Endodermal cell (in vitro differentiated cells): ENCODE measurements at regions not wholly inside any gene's neighbourhood (a gene's known extent, or its start where the extent isn't known, plus 50 kb on each side); places are given as distances from the start of the nearest gene placed in this dataset.
"Not testable (repeated sequence)": the region's sequence is repeated elsewhere in the genome, so short reads cannot be mapped to it uniquely, and the experiment has no call there.

Experiments
- DNase-seq: peaks from one replicate; pipeline ENCODE4 v3.0.0-alpha.2; 2017
- H3K27ac ChIP-seq: 2 replicates; pipeline ENCODE4 v1.5.1; 2013; ENCODE audit warnings: mild to moderate bottlenecking, low read depth, low read length, moderate library complexity
- H3K27me3 ChIP-seq: 2 replicates; pipeline ENCODE4 v1.6.1; 2013; ENCODE audit warnings: mild to moderate bottlenecking, low read length, moderate library complexity; ENCODE audit not compliant: insufficient read depth, control insufficient read depth, poor library complexity, severe bottlenecking
- H3K36me3 ChIP-seq: 2 replicates; pipeline ENCODE4 v1.7.0; 2013; ENCODE audit warnings: mild to moderate bottlenecking, low read length, moderate library complexity; ENCODE audit not compliant: control insufficient read depth, insufficient read depth
- H3K4me1 ChIP-seq: one replicate; pipeline ENCODE4 v1.7.0; 2013; ENCODE audit warnings: low read length; ENCODE audit not compliant: control insufficient read depth, insufficient read depth
- H3K4me3 ChIP-seq: 2 replicates; pipeline ENCODE4 v1.5.1; 2013; ENCODE audit warnings: mild to moderate bottlenecking, low read length, moderate library complexity
- H3K9ac ChIP-seq: 2 replicates; pipeline ENCODE4 v1.6.1; 2013; ENCODE audit warnings: mild to moderate bottlenecking, low read length, moderate library complexity; ENCODE audit not compliant: poor library complexity, severe bottlenecking; ENCODE audit errors: extremely low read depth
- H3K9me3 ChIP-seq: 2 replicates; pipeline ENCODE4 v1.6.1; 2013; ENCODE audit warnings: mild to moderate bottlenecking, low read length, moderate library complexity; ENCODE audit not compliant: control insufficient read depth
- H3K27ac Mint-ChIP-seq: 2 replicates; pipeline ENCODE4 v1.8.0; 2020; ENCODE audit warnings: mixed read lengths
- H3K27me3 Mint-ChIP-seq: 2 replicates; pipeline ENCODE4 v1.8.0; 2021; ENCODE audit warnings: mild to moderate bottlenecking, mixed read lengths; ENCODE audit not compliant: insufficient read depth
- H3K36me3 Mint-ChIP-seq: 2 replicates; pipeline ENCODE4 v1.8.0; 2020; ENCODE audit warnings: low read depth, mixed read lengths
- H3K4me1 Mint-ChIP-seq: 2 replicates; pipeline ENCODE4 v1.8.0; 2020; ENCODE audit warnings: mixed read lengths
- H3K4me3 Mint-ChIP-seq: 2 replicates; pipeline ENCODE4 v1.8.0; 2020; ENCODE audit warnings: mild to moderate bottlenecking, moderate library complexity, mixed read lengths
- H3K9me3 Mint-ChIP-seq: 2 replicates; pipeline ENCODE4 v1.8.0; 2020; ENCODE audit warnings: mild to moderate bottlenecking, mixed read lengths
- CTCF ChIP-seq: fragments of 200-600 bp; sonication (generic); conservative IDR thresholded peaks from 2 replicates; pipeline ENCODE4 v1.5.0; 2021; ENCODE audit warnings: antibody characterized with exemption, mild to moderate bottlenecking
- WGBS, 2 experiments: methylation state at CpG; one replicate each; pipeline versions ENCODE4 v1.1.5 to v1.1.7; 2013; ENCODE audit warnings: missing lambda C conversion rate in 2 of 2, mixed read lengths in 1 of 2; ENCODE audit not compliant: insufficient coverage in 1 of 2, insufficient read length in 1 of 2; 5-methylcytosine and 5-hydroxymethylcytosine counted together

- no peak for DNase-seq
- Mint-ChIP-seq H3K27ac (no peak overlapping the region), H3K9me3 (peaks cover 19% of the 10 kb centered on the region), H3K27me3 (peaks cover 3% of the 10 kb centered on the region), H3K36me3 (peaks cover 4% of the 10 kb centered on the region), H3K4me1 (peaks cover 6% of the 10 kb centered on the region), H3K4me3 (no peak overlapping the region)
- TF ChIP-seq CTCF, result no peak
- no peaks in the 10 kb centered on the region for H3K27me3 ChIP-seq
- peaks cover 11% of the 10 kb centered on the region for H3K9me3 ChIP-seq
- H3K36me3 ChIP-seq, result no peaks in the 10 kb centered on the region
- H3K4me1 ChIP-seq, result no peaks in the 10 kb centered on the region
- H3K27ac ChIP-seq, result no peak overlapping the region
- WGBS, 2 experiments, result 92 to 94% methylated on average over 2 of the region's 2 CpGs
- H3K4me3 ChIP-seq, result no peak overlapping the region
- no peak overlapping the region for H3K9ac ChIP-seq
Observed at GRCh38 chr2:44071454-44072046, 75.8 kb upstream of the LRPPRC start.

DNA sequence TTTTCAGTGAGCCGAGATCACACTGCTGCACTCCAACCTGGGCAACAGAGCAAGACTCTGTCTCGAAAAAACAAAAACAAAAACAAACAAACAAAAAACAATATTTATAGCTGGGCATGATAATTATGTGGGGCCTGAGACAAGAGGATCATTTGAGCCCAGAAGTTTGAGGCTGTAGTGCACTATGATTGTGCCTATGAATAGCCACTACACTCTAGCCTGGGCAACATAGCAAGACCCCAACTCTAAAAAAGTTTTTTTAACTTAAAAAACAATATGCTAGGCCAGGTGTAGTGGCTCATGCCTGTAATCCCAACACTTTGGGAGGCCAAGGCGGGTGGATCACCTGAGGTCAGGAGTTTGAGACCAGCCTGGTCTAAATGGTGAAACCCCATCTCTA, 77.9 kb upstream of the LRPPRC start:
- not testable (repeated sequence) for H3K4me1 Mint-ChIP-seq, H3K27ac Mint-ChIP-seq, H3K4me3 Mint-ChIP-seq, H3K36me3 Mint-ChIP-seq, H3K9ac ChIP-seq, H3K4me1 ChIP-seq, H3K27me3 ChIP-seq, H3K4me3 ChIP-seq, H3K27ac ChIP-seq, H3K9me3 Mint-ChIP-seq, H3K9me3 ChIP-seq, H3K27me3 Mint-ChIP-seq, DNase-seq, H3K36me3 ChIP-seq
- WGBS, 2 experiments, result 83 to 97% methylated on average over 1 to 2 of the region's 3 CpGs

- not testable (repeated sequence) for H3K4me3 ChIP-seq, H3K27me3 Mint-ChIP-seq, H3K9ac ChIP-seq, H3K9me3 Mint-ChIP-seq, H3K36me3 ChIP-seq, H3K4me1 ChIP-seq, H3K36me3 Mint-ChIP-seq, H3K27me3 ChIP-seq, DNase-seq, H3K9me3 ChIP-seq, H3K4me3 Mint-ChIP-seq, H3K4me1 Mint-ChIP-seq, H3K27ac Mint-ChIP-seq, H3K27ac ChIP-seq
- 91 to 94% methylated on average over 4 to 10 of the region's 10 CpGs for WGBS, 2 experiments
Observed at GRCh38 chr2:44074795-44075194, 79.0 kb upstream of the LRPPRC start.

DNA sequence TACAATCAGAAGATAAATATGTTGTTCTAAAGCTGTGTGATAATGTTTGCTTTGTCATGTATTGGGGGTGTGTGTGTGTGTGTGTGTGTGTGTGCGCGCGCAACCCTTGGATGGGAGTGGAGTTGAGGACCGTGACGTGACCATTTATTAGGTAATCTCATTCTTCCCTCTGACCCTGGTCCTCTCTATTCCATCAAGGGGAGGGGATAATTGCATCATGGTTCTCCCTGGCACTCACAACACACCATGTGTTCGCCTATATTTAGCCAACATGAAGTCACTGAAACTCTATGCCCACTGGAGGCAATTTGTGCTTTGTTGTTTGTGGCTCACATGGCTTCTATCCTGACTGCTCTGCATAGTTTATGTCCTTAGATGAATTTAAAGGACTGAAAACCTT, 79.8 kb upstream of the LRPPRC start:
- DNase-seq, result no peak
- Mint-ChIP-seq H3K27ac (no peak overlapping the region), H3K4me1 (peaks cover 6% of the 10 kb centered on the region), H3K9me3 (no peaks in the 10 kb centered on the region), H3K27me3 (no peaks in the 10 kb centered on the region), H3K36me3 (no peaks in the 10 kb centered on the region), H3K4me3 (no peak overlapping the region)
- no peaks in the 10 kb centered on the region for H3K36me3 ChIP-seq
- no peak overlapping the region for H3K4me3 ChIP-seq
- no peak overlapping the region for H3K27ac ChIP-seq
- TF ChIP-seq CTCF, result no peak
- H3K27me3 ChIP-seq, result no peaks in the 10 kb centered on the region
- H3K9me3 ChIP-seq, result no peaks in the 10 kb centered on the region
- H3K9ac ChIP-seq, result no peak overlapping the region
- WGBS, 2 experiments, result 89 to 90% methylated on average over 3 to 6 of the region's 6 CpGs
- H3K4me1 ChIP-seq, result no peaks in the 10 kb centered on the region
